Uterus (tissue), 3 donors: ENCODE measurements at regions not wholly inside any gene's neighbourhood (a gene's known extent, or its start where the extent isn't known, plus 50 kb on each side); places are given as distances from the start of the nearest gene placed in this dataset.

ENCODE experiments used
- DNase-seq, 2 donors: peaks; one replicate each; pipeline ENCODE4 v3.0.0-alpha.2; 2019 to 2020
- H3K27ac ChIP-seq, 2 donors: fragments of 200-600 bp; sonication (generic); 1 replicate in 1 of 2; 2 replicates in 1 of 2; pipeline ENCODE4 v1.5.1; 2016 to 2018
- H3K27me3 ChIP-seq, 2 donors: fragments of 200-600 bp; sonication (generic); one replicate each; pipeline ENCODE4 v1.5.1; 2018 to 2019; ENCODE audit warnings: control low read depth in 1 of 2
- H3K36me3 ChIP-seq, 2 donors: fragments of 200-600 bp; sonication (generic); one replicate each; pipeline ENCODE4 v1.5.1; 2019; ENCODE audit warnings: control low read depth in 1 of 2
- H3K4me1 ChIP-seq, 2 donors: fragments of 200-600 bp; sonication (generic); one replicate each; pipeline ENCODE4 v1.5.1; 2018 to 2019; ENCODE audit warnings: control low read depth in 1 of 2
- H3K4me3 ChIP-seq, 2 donors: fragments of 200-600 bp; sonication (generic); 1 replicate in 1 of 2; 2 replicates in 1 of 2; pipeline ENCODE4 v1.5.1; 2018 to 2019; ENCODE audit warnings: mild to moderate bottlenecking in 1 of 2
- H3K9me3 ChIP-seq, 2 donors: fragments of 200-600 bp; sonication (generic); one replicate each; pipeline ENCODE4 v1.5.1; 2019; ENCODE audit warnings: control low read depth in 1 of 2
- CTCF ChIP-seq, 4 experiments: fragments of 200-600 bp in 2 of 4; fragments of 450-650 bp in 2 of 4; sonication (generic) in 2 of 4; IDR thresholded peaks; one replicate each; pipeline ENCODE4 v1.5.1; 2016 to 2019; ENCODE audit warnings: antibody characterized with exemption in 4 of 4, mild to moderate bottlenecking in 2 of 4, moderate library complexity in 1 of 4
- POLR2A ChIP-seq, 2 donors: fragments of 450-650 bp; IDR thresholded peaks; one replicate each; pipeline ENCODE4 v1.6.1; 2016; ENCODE audit warnings: antibody characterized with exemption in 2 of 2, mild to moderate bottlenecking in 1 of 2, moderate library complexity in 1 of 2
- intact Hi-C: fragments of 100-400 bp; cut with DNase I; formaldehyde crosslinking; loops from one replicate; pipeline ENCODE4 v1.15.1; 2023; ENCODE audit warnings: low total_unique reads
- donor health status: DM: yes; HTN: yes; CAD: no.

DNA sequence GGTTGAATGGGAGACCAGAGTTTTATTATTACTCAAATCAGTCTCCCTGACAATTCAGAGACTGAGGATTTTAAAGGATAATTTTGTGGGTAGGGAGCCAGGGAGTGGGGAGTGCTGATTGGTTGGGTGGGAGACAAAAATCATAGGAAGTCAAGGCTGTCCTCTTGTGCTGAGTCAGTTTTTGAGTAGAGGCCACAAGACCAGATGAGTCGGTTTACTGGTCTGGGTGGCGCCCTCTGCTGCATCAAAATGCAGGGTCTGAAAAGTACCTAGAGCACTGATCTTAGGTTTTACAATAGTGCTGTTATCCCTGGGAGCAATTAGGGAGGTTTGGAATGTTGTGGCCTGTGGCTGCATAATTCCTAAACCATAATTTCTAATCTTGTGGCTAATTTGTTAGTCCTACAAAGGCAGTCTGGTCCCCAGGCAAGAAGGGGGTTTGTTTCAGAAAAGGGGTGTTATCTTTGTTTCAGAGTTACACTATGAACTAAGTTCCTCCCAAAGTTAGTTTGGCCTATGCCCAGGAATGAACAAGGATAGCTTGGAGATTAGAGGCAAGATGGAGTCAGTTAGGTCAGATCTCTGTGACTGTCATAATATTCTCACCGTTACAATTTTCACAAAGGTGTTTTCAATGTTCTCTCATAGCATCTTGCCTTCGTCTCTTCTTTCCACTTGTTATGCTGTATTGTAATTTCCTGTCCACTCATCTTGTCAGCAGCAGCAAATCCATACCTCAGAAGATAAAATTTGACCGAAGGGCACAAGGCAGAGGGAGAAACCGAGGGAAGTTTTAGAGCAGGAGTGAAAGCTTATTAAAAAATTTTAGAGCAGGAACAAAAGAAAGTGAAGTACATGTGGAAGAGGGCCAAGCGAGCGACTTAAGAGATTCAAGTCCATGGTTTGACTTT lies 59.2 kb upstream of the CLINT1 start:
- TF ChIP-seq POLR2A (IDR thresholded peaks at IDR 0.05) (no peak), CTCF (IDR thresholded peaks at IDR 0.05) (peak; percentile 11 to 27 (median 24))
- H3K36me3 ChIP-seq: no peaks in the 10 kb centered on the region
- H3K4me3 ChIP-seq: no peak overlapping the region
- H3K27ac ChIP-seq: no peak overlapping the region
- no peaks in the 10 kb centered on the region for H3K4me1 ChIP-seq
- no peaks in the 10 kb centered on the region for H3K9me3 ChIP-seq
- DNase-seq: peak; percentile 52 to 59
- intact Hi-C loops: no loop called here
- H3K27me3 ChIP-seq: no peaks in the 10 kb centered on the region

DNA sequence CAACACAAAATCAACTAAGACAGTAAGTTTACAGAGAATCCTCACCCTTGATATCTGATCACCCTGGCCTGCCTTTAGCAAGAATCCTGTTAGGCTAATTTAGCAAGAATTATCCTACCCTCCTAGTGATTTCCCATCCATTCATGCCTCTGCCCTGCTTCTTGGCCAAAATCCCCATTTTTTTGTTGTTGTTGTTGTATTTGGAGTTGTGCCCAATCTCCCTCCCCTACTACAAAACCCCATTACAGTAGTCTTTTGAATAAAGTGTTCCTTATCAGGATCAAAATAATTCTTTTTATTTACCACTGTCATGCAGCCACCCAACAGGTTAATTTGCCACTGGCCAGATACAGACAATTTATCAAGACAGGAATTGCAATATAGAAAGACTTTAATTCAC lies 58.5 kb upstream of the CLINT1 start:
- no peaks in the 10 kb centered on the region for H3K9me3 ChIP-seq
- intact Hi-C loops: no loop called here
- H3K27ac ChIP-seq: no peak overlapping the region

DNA sequence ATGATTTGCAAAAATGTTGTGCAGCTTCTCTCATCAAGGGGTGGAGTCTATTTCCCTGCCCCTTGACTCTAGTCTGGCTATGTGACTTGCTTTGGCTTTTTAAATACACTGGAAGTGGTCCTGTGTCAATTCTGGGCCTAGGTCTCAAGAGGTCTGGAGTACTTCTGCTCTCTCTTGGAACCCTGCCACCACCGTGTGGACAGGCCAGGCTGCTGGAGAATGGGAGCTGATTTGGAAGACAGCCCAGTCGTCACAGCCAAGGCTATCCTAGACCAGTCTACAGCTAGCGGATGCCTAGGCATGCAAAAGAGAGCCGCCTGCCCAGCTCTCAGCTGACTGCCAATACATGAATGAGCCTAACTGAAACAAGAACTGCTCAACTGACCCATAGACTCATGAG lies 56.7 kb upstream of the CLINT1 start:
- no peaks in the 10 kb centered on the region for H3K27me3 ChIP-seq
- intact Hi-C loops: no loop called here
- DNase-seq: peak; percentile 53 to 64
- H3K36me3 ChIP-seq: no peaks in the 10 kb centered on the region
- TF ChIP-seq POLR2A (IDR thresholded peaks at IDR 0.05) (no peak), CTCF (IDR thresholded peaks at IDR 0.05) (no peak)
- no peaks in the 10 kb centered on the region for H3K9me3 ChIP-seq
- H3K4me1 ChIP-seq: no peaks in the 10 kb centered on the region
- H3K27ac ChIP-seq: no peak overlapping the region
- H3K4me3 ChIP-seq: no peak overlapping the region

More for the DNA sequence above, 58.5 kb upstream of the CLINT1 start:
- Histone ChIP-seq H3K4me3 (no peak overlapping the region), H3K4me1 (no peaks in the 10 kb centered on the region), H3K27me3 (no peaks in the 10 kb centered on the region), H3K36me3 (no peaks in the 10 kb centered on the region)
- DNase-seq: no peak
- TF ChIP-seq CTCF (IDR thresholded peaks at IDR 0.05) (no peak), POLR2A (IDR thresholded peaks at IDR 0.05) (no peak)

GRCh38 chr5:157914151-157914788 lies 55.3 kb upstream of the CLINT1 start:
- no peak overlapping the region for H3K27ac ChIP-seq
- H3K9me3 ChIP-seq: no peaks in the 10 kb centered on the region
- no peak for TF ChIP-seq CTCF (IDR thresholded peaks at IDR 0.05)
- TF ChIP-seq POLR2A (IDR thresholded peaks at IDR 0.05): no peak
- intact Hi-C loops: no loop called here
- H3K27me3 ChIP-seq: no peaks in the 10 kb centered on the region
- no peaks in the 10 kb centered on the region for H3K36me3 ChIP-seq
- no peak for DNase-seq
- H3K4me1 ChIP-seq: no peaks in the 10 kb centered on the region
- no peak overlapping the region for H3K4me3 ChIP-seq

DNA sequence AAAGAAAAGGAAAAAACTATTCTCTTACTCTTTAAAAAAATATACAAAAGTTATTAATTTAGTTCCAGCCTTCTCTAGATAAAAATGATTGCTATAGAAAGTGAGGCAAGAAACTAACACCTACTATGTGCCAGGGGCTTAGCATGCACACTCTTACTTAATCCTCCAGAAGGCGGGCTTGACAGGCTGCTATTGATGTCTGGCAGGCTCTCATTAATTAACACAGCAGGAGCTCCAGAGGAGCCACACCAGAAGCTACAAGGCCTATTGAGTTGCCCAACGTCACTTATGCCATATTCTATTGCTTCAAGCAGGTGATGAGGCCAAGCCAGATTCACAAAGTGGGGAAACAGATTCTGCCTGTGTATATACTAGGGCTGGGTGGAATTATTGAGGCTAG lies 54.6 kb upstream of the CLINT1 start:
- H3K27me3 ChIP-seq: no peaks in the 10 kb centered on the region
- no peaks in the 10 kb centered on the region for H3K4me1 ChIP-seq
- no peaks in the 10 kb centered on the region for H3K36me3 ChIP-seq
- no peak overlapping the region for H3K4me3 ChIP-seq
- no peak overlapping the region for H3K27ac ChIP-seq
- intact Hi-C loops: no loop called here
- no peak for TF ChIP-seq POLR2A (IDR thresholded peaks at IDR 0.05)
- TF ChIP-seq CTCF (IDR thresholded peaks at IDR 0.05): no peak
- no peak for DNase-seq
- H3K9me3 ChIP-seq: no peaks in the 10 kb centered on the region
